Trophoblast cell (in vitro differentiated cells and primary cell): ENCODE measurements at regions not wholly inside any gene's neighbourhood (a gene's known extent, or its start where the extent isn't known, plus 50 kb on each side); places are given as distances from the start of the nearest gene placed in this dataset.

Experiments
- DNase-seq, 2 donors: peaks; one replicate each; pipeline ENCODE4 v3.0.0-alpha.2; 2016
- H2AFZ ChIP-seq: 2 replicates; pipeline ENCODE4 v1.6.1; 2013; ENCODE audit warnings: low read length, moderate library complexity, mild to moderate bottlenecking; ENCODE audit not compliant: insufficient read depth, poor library complexity
- H2AK5ac ChIP-seq: 2 replicates; pipeline ENCODE4 v1.6.1; 2013; ENCODE audit warnings: mild to moderate bottlenecking, low read length
- H2BK120ac ChIP-seq: 2 replicates; pipeline ENCODE4 v1.6.1; 2013; ENCODE audit warnings: low read length, mild to moderate bottlenecking, moderate library complexity; ENCODE audit not compliant: insufficient read depth, poor library complexity
- H2BK12ac ChIP-seq: 2 replicates; pipeline ENCODE4 v1.6.1; 2013; ENCODE audit warnings: mild to moderate bottlenecking, low read length, moderate library complexity
- H2BK5ac ChIP-seq: 2 replicates; pipeline ENCODE4 v1.6.1; 2013; ENCODE audit warnings: low read length, low read depth, moderate library complexity, mild to moderate bottlenecking; ENCODE audit not compliant: poor library complexity
- H3K14ac ChIP-seq: 2 replicates; pipeline ENCODE4 v1.6.1; 2013; ENCODE audit warnings: mild to moderate bottlenecking, low read length
- H3K18ac ChIP-seq: 2 replicates; pipeline ENCODE4 v1.6.1; 2013; ENCODE audit warnings: mild to moderate bottlenecking, low read length
- H3K23ac ChIP-seq: 2 replicates; pipeline ENCODE4 v1.6.1; 2013; ENCODE audit warnings: low read length
- H3K27ac ChIP-seq: 2 replicates; pipeline ENCODE4 v1.5.1; 2013; ENCODE audit warnings: low read depth, mild to moderate bottlenecking, inconsistent platforms, low read length, moderate library complexity
- H3K27me3 ChIP-seq: 2 replicates; pipeline ENCODE4 v1.6.1; 2013; ENCODE audit warnings: inconsistent platforms, mild to moderate bottlenecking, low read length, moderate library complexity; ENCODE audit not compliant: insufficient read depth
- H3K36me3 ChIP-seq, 2 experiments: 1 replicate in 1 of 2; 2 replicates in 1 of 2; pipeline ENCODE4 v1.6.1; 2013; ENCODE audit warnings: low read length in 2 of 2, mild to moderate bottlenecking in 2 of 2, moderate library complexity in 1 of 2; ENCODE audit not compliant: insufficient read depth in 2 of 2, control insufficient read depth in 1 of 2
- H3K4ac ChIP-seq: 2 replicates; pipeline ENCODE4 v1.6.1; 2013; ENCODE audit warnings: low read depth, mild to moderate bottlenecking, low read length, moderate library complexity
- H3K4me1 ChIP-seq, 2 experiments: 1 replicate in 1 of 2; 2 replicates in 1 of 2; pipeline ENCODE4 v1.6.1; 2013; ENCODE audit warnings: low read length in 2 of 2, mild to moderate bottlenecking in 2 of 2, moderate library complexity in 1 of 2; ENCODE audit not compliant: insufficient read depth in 2 of 2, control insufficient read depth in 1 of 2
- H3K4me2 ChIP-seq: 2 replicates; pipeline ENCODE4 v1.6.1; 2013; ENCODE audit warnings: inconsistent platforms, mild to moderate bottlenecking, low read length, moderate library complexity
- H3K4me3 ChIP-seq: 2 replicates; pipeline ENCODE4 v1.5.1; 2013; ENCODE audit warnings: mild to moderate bottlenecking, low read depth, low read length, inconsistent platforms
- H3K79me1 ChIP-seq: one replicate; pipeline ENCODE4 v1.6.1; 2013; ENCODE audit warnings: low read length
- H3K79me2 ChIP-seq: 2 replicates; pipeline ENCODE4 v1.6.1; 2013; ENCODE audit warnings: low read length, mild to moderate bottlenecking; ENCODE audit not compliant: control insufficient read depth, insufficient read depth, poor library complexity
- H3K9ac ChIP-seq: 2 replicates; pipeline ENCODE4 v1.6.1; 2013; ENCODE audit warnings: mild to moderate bottlenecking, low read length
- H3K9me3 ChIP-seq: 2 replicates; pipeline ENCODE4 v1.6.1; 2013; ENCODE audit warnings: low read depth, mild to moderate bottlenecking, control low read depth, inconsistent platforms, low read length; ENCODE audit not compliant: insufficient read depth
- H4K12ac ChIP-seq: 2 replicates; pipeline ENCODE4 v1.6.1; 2013; ENCODE audit warnings: low read depth, mild to moderate bottlenecking, low read length, moderate library complexity
- H4K8ac ChIP-seq: 2 replicates; pipeline ENCODE4 v1.6.1; 2013; ENCODE audit warnings: low read depth, mild to moderate bottlenecking, low read length, moderate library complexity
- H4K91ac ChIP-seq: one replicate; pipeline ENCODE4 v1.6.1; 2013; ENCODE audit warnings: low read depth, mild to moderate bottlenecking, low read length, moderate library complexity
- WGBS: extraction: QIAGEN DNeasy Blood & Tissue Kit; methylation state at CpG from one replicate; pipeline ENCODE4 v1.1.7; 2013; ENCODE audit warnings: missing lambda C conversion rate; ENCODE audit not compliant: insufficient read length, insufficient coverage; ENCODE audit errors: extremely low coverage; 5-methylcytosine and 5-hydroxymethylcytosine counted together

DNA sequence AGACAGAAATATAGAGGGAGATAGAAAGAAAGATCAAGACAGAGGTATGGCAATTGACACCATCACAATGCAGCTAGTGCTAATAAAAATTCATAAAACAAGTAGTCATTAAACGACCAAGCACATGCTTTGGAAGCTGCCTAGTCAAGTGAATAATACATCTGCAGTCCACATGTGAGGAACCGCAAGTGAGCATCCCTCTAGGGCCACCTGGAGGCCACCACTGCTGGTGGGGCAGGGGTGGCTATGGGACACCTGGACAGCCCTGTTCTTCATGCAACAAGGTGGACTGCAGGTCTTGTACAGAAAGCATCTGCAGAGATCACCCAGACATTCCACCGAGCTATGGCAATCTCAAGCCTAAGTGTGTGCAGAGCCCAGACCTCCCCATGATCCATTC is 451.1 kb upstream of the PFKP start:
- no peak overlapping the region for H3K9ac ChIP-seq
- no peak overlapping the region for H3K18ac ChIP-seq
- H3K79me1 ChIP-seq, result no peaks in the 10 kb centered on the region
- H4K8ac ChIP-seq, result no peak overlapping the region
- H3K4me1 ChIP-seq, result peaks cover 0 to 3% of the 10 kb centered on the region in 2 experiments
- no peak overlapping the region for H3K4me2 ChIP-seq
- no peak overlapping the region for H3K27ac ChIP-seq
- H2BK12ac ChIP-seq, result no peak overlapping the region
- H2BK5ac ChIP-seq, result no peak overlapping the region
- no peaks in the 10 kb centered on the region for H3K27me3 ChIP-seq
- no peak overlapping the region for H3K14ac ChIP-seq
- no CpG with 5 or more reads among the region's 3 CpGs for WGBS
- H3K79me2 ChIP-seq, result no peaks in the 10 kb centered on the region
- H4K12ac ChIP-seq, result no peak overlapping the region
- no peak overlapping the region for H2BK120ac ChIP-seq
- no peak for DNase-seq
- H2AFZ ChIP-seq, result no peak overlapping the region
- no peak overlapping the region for H4K91ac ChIP-seq
- no peaks in the 10 kb centered on the region for H3K36me3 ChIP-seq
- H3K23ac ChIP-seq, result no peak overlapping the region
- H2AK5ac ChIP-seq, result no peak overlapping the region
- no peaks in the 10 kb centered on the region for H3K9me3 ChIP-seq
- H3K4ac ChIP-seq, result no peak overlapping the region
- H3K4me3 ChIP-seq, result no peak overlapping the region

DNA sequence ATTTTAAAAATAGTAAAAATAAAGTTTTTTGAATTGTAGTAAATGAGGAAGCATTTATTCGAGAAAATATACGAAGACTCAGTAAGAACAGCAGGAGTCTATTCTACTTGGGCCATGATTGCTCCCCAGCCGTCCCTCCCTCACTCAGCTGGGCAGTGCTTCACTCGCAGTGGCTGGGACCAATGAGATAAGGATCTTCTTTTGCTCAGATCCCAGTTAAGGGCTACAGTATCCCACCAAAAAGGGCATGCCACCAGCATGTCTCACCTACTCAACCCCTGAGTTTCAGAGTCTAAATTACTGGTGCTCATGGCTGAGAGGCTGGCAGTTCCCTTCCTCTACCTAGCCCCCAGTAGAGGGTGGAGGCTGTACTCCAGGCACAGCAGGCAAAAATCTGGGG is 455.7 kb upstream of the PFKP start:
- Histone ChIP-seq H4K91ac (no peak overlapping the region), H4K8ac (no peak overlapping the region), H2AFZ (no peak overlapping the region), H3K36me3 (no peaks in the 10 kb centered on the region), H3K9ac (no peak overlapping the region), H2AK5ac (no peak overlapping the region), H3K27ac (no peak overlapping the region), H3K14ac (no peak overlapping the region), H3K79me2 (no peaks in the 10 kb centered on the region), H3K79me1 (no peaks in the 10 kb centered on the region), H3K4me3 (no peak overlapping the region), H2BK120ac (no peak overlapping the region), H3K18ac (no peak overlapping the region), H3K9me3 (no peaks in the 10 kb centered on the region), H2BK12ac (no peak overlapping the region), H3K23ac (no peak overlapping the region), H3K4me2 (no peak overlapping the region), H3K4me1 (peaks cover 0 to 3% of the 10 kb centered on the region in 2 experiments), H3K27me3 (no peaks in the 10 kb centered on the region), H4K12ac (no peak overlapping the region), H3K4ac (no peak overlapping the region), H2BK5ac (no peak overlapping the region)
- WGBS, result 100% methylated on average over 2 of the region's 4 CpGs
- no peak for DNase-seq

GRCh38 chr10:2610946-2611345 is 456.4 kb upstream of the PFKP start:
- Histone ChIP-seq H3K27ac (no peak overlapping the region), H3K4me2 (peak overlapping the region; percentile 10), H3K4me1 (peaks cover 0 to 3% of the 10 kb centered on the region in 2 experiments), H4K8ac (no peak overlapping the region), H3K79me2 (no peaks in the 10 kb centered on the region), H3K79me1 (no peaks in the 10 kb centered on the region), H2AFZ (no peak overlapping the region), H4K12ac (no peak overlapping the region), H3K4me3 (no peak overlapping the region), H4K91ac (no peak overlapping the region), H2BK12ac (no peak overlapping the region), H3K36me3 (no peaks in the 10 kb centered on the region), H3K27me3 (no peaks in the 10 kb centered on the region), H3K9ac (no peak overlapping the region), H3K4ac (no peak overlapping the region), H3K9me3 (no peaks in the 10 kb centered on the region), H2AK5ac (no peak overlapping the region), H2BK5ac (no peak overlapping the region), H2BK120ac (no peak overlapping the region), H3K18ac (no peak overlapping the region), H3K14ac (no peak overlapping the region), H3K23ac (no peak overlapping the region)
- no CpG with 5 or more reads among the region's 5 CpGs for WGBS
- no peak for DNase-seq

GRCh38 chr10:2604891-2605290 is 462.5 kb upstream of the PFKP start:
- Histone ChIP-seq H3K9ac (no peak overlapping the region), H4K8ac (no peak overlapping the region), H3K4me3 (no peak overlapping the region), H3K79me2 (no peaks in the 10 kb centered on the region), H3K79me1 (no peaks in the 10 kb centered on the region), H3K36me3 (no peaks in the 10 kb centered on the region), H3K14ac (no peak overlapping the region), H2AK5ac (no peak overlapping the region), H3K27ac (no peak overlapping the region), H3K4ac (no peak overlapping the region), H3K4me2 (no peak overlapping the region), H2BK12ac (no peak overlapping the region), H2BK5ac (no peak overlapping the region), H3K9me3 (no peaks in the 10 kb centered on the region), H3K4me1 (no peaks in the 10 kb centered on the region), H2BK120ac (no peak overlapping the region), H3K27me3 (no peaks in the 10 kb centered on the region), H2AFZ (no peak overlapping the region), H3K18ac (no peak overlapping the region), H4K91ac (no peak overlapping the region), H3K23ac (no peak overlapping the region), H4K12ac (no peak overlapping the region)
- WGBS, result no CpG with 5 or more reads among the region's 3 CpGs
- no peak for DNase-seq
